ENCODE measurements at regions not wholly inside any gene's neighbourhood (a gene's known extent, or its start where the extent isn't known, plus 50 kb on each side); places are given as distances from the start of the nearest gene placed in this dataset.
"Not testable (repeated sequence)": the region's sequence is repeated elsewhere in the genome, so short reads cannot be mapped to it uniquely, and the experiment has no call there.

- Mint-ChIP-seq H3K27me3 (peaks cover 2% of the 10 kb centered on the region), H3K36me3 (ENCODE audit: low read depth) (no peaks in the 10 kb centered on the region), H3K4me3 (no peak overlapping the region), H3K27ac (no peak overlapping the region), H3K9me3 (no peaks in the 10 kb centered on the region), H3K4me1 (peaks cover 7% of the 10 kb centered on the region)
- no peak for DNase-seq
- CTCF ChIA-PET = no interaction called here
- POLR2A ChIA-PET = no interaction called here
Measured at GRCh38 chr20:1845163-1845523, 50.1 kb upstream of the SIRPA start.

- H3K9me3 Mint-ChIP-seq = no peaks in the 10 kb centered on the region
- CTCF ChIA-PET = no interaction called here
Measured at GRCh38 chr20:1844325-1845162, 50.7 kb upstream of the SIRPA start.

GRCh38 chr20:1842281-1842680 lies 52.9 kb upstream of the SIRPA start:
- H3K27me3 Mint-ChIP-seq = peaks cover 2% of the 10 kb centered on the region
- H3K4me3 Mint-ChIP-seq = no peak overlapping the region
- POLR2A ChIA-PET = no interaction called here
- H3K36me3 Mint-ChIP-seq (ENCODE audit: low read depth) = no peaks in the 10 kb centered on the region
- CTCF ChIA-PET = no interaction called here
- H3K27ac Mint-ChIP-seq = no peak overlapping the region
- no peak for DNase-seq
- peaks cover 4% of the 10 kb centered on the region for H3K4me1 Mint-ChIP-seq
- H3K9me3 Mint-ChIP-seq = no peaks in the 10 kb centered on the region

More at GRCh38 chr20:1844325-1845162, 50.7 kb upstream of the SIRPA start:
- Mint-ChIP-seq H3K27ac (no peak overlapping the region), H3K27me3 (peaks cover 2% of the 10 kb centered on the region), H3K36me3 (ENCODE audit: low read depth) (no peaks in the 10 kb centered on the region), H3K4me3 (no peak overlapping the region), H3K4me1 (peaks cover 5% of the 10 kb centered on the region)
- DNase-seq = peak; percentile 17
- POLR2A ChIA-PET = no interaction called here

- peaks cover 4% of the 10 kb centered on the region for H3K4me1 Mint-ChIP-seq
- H3K36me3 Mint-ChIP-seq (ENCODE audit: low read depth) = no peaks in the 10 kb centered on the region
- no peak overlapping the region for H3K4me3 Mint-ChIP-seq
- H3K27me3 Mint-ChIP-seq = peaks cover 2% of the 10 kb centered on the region
- CTCF ChIA-PET = no interaction called here
- no peaks in the 10 kb centered on the region for H3K9me3 Mint-ChIP-seq
- POLR2A ChIA-PET = no interaction called here
- no peak for DNase-seq
- H3K27ac Mint-ChIP-seq = no peak overlapping the region
Measured at GRCh38 chr20:1841554-1842140, 53.6 kb upstream of the SIRPA start.

GRCh38 chr20:1840817-1841553 lies 54.2 kb upstream of the SIRPA start:
- Mint-ChIP-seq H3K27me3 (peaks cover 2% of the 10 kb centered on the region), H3K27ac (no peak overlapping the region), H3K4me1 (peaks cover 4% of the 10 kb centered on the region), H3K36me3 (ENCODE audit: low read depth) (no peaks in the 10 kb centered on the region), H3K4me3 (no peak overlapping the region), H3K9me3 (no peaks in the 10 kb centered on the region)
- CTCF ChIA-PET = no interaction called here
- POLR2A ChIA-PET = no interaction called here
- DNase-seq = no peak

GRCh38 chr20:1839376-1840317 lies 55.6 kb upstream of the SIRPA start:
- CTCF ChIA-PET; DNase-seq; H3K4me3 Mint-ChIP-seq; H3K4me1 Mint-ChIP-seq; H3K27ac Mint-ChIP-seq; H3K9me3 Mint-ChIP-seq; H3K27me3 Mint-ChIP-seq; H3K36me3 Mint-ChIP-seq (ENCODE audit: low read depth); POLR2A ChIA-PET: not testable (repeated sequence)

GRCh38 chr20:1838556-1839279 lies 56.5 kb upstream of the SIRPA start:
- ChIA-PET CTCF (no interaction called here), POLR2A (no interaction called here)
- Mint-ChIP-seq H3K4me1 (no peaks in the 10 kb centered on the region), H3K9me3 (no peaks in the 10 kb centered on the region), H3K27ac (no peak overlapping the region), H3K36me3 (ENCODE audit: low read depth) (no peaks in the 10 kb centered on the region), H3K27me3 (peaks cover 2% of the 10 kb centered on the region), H3K4me3 (no peak overlapping the region)
- DNase-seq = no peak

GRCh38 chr20:1835186-1836035 lies 59.8 kb upstream of the SIRPA start:
- Mint-ChIP-seq H3K27ac (no peak overlapping the region), H3K36me3 (ENCODE audit: low read depth) (no peaks in the 10 kb centered on the region), H3K9me3 (no peaks in the 10 kb centered on the region), H3K4me1 (no peaks in the 10 kb centered on the region), H3K4me3 (no peak overlapping the region), H3K27me3 (no peaks in the 10 kb centered on the region)
- DNase-seq = no peak
- ChIA-PET POLR2A (no interaction called here), CTCF (no interaction called here)

- Mint-ChIP-seq H3K9me3 (no peaks in the 10 kb centered on the region), H3K27ac (no peak overlapping the region), H3K27me3 (no peaks in the 10 kb centered on the region), H3K4me3 (no peak overlapping the region), H3K36me3 (ENCODE audit: low read depth) (no peaks in the 10 kb centered on the region), H3K4me1 (no peaks in the 10 kb centered on the region)
- no peak for DNase-seq
- ChIA-PET CTCF (no interaction called here), POLR2A (no interaction called here)
Measured at GRCh38 chr20:1833728-1834726, 61.2 kb upstream of the SIRPA start.

GRCh38 chr20:1833216-1833615 lies 62.0 kb upstream of the SIRPA start:
- H3K27ac Mint-ChIP-seq = no peak overlapping the region
- no peaks in the 10 kb centered on the region for H3K4me1 Mint-ChIP-seq
- no peak overlapping the region for H3K4me3 Mint-ChIP-seq
- H3K9me3 Mint-ChIP-seq = no peaks in the 10 kb centered on the region
- CTCF ChIA-PET = no interaction called here
- H3K27me3 Mint-ChIP-seq = no peaks in the 10 kb centered on the region
- no peak for DNase-seq
- no peaks in the 10 kb centered on the region for H3K36me3 Mint-ChIP-seq (ENCODE audit: low read depth)
- POLR2A ChIA-PET = no interaction called here

GRCh38 chr20:1832634-1833033 lies 62.6 kb upstream of the SIRPA start:
- POLR2A ChIA-PET = no interaction called here
- Mint-ChIP-seq H3K27me3 (no peaks in the 10 kb centered on the region), H3K27ac (no peak overlapping the region), H3K9me3 (no peaks in the 10 kb centered on the region), H3K4me3 (no peak overlapping the region), H3K4me1 (no peaks in the 10 kb centered on the region), H3K36me3 (ENCODE audit: low read depth) (no peaks in the 10 kb centered on the region)
- CTCF ChIA-PET = no interaction called here
- DNase-seq = no peak

Measured in activated CD4-positive, alpha-beta memory T cell treated with anti-CD3 and anti-CD28 coated beads, Interleukin-2, amount 10 ng/mL, durations not matched to agents 7 days and 5 days (primary cell).